ENCODE measurements at regions not wholly inside any gene's neighbourhood (a gene's known extent, or its start where the extent isn't known, plus 50 kb on each side); places are given as distances from the start of the nearest gene placed in this dataset.

DNA sequence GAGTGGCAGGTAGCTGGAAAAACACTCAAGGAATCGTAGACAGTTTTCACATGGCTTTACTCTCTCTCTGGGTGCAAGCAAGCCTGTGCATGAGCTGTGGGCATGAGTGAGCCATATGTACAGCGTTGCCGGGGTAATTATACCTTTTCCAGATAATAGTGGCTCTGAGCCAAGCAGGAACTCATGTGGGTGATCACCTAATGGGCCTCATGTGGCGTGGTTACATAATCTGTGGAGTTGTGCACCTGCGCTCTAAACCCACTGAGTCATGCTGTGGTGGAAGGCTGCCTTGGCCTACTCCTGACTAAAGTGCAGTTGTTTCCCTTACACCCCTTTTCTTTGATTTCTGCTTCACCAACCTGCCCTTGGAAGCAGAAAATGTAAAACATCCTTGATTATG, 1564.5 kb upstream of the PCDH10 start:
- TF ChIP-seq EZH2 (IDR thresholded peaks at IDR 0.05; ENCODE audit: insufficient read depth, poor library complexity, severe bottlenecking), result no peak
- no peak for TF ChIP-seq EZH2phosphoT487 (IDR thresholded peaks at IDR 0.05; ENCODE audit: insufficient read depth, low read depth)

Measured in GM23248 (cell line).